ENCODE measurements at regions not wholly inside any gene's neighbourhood (a gene's known extent, or its start where the extent isn't known, plus 50 kb on each side); places are given as distances from the start of the nearest gene placed in this dataset.

GRCh38 chr16:59410451-59410850 is 676.3 kb upstream of the GOT2 start:
- TF ChIP-seq, protein P1, sequence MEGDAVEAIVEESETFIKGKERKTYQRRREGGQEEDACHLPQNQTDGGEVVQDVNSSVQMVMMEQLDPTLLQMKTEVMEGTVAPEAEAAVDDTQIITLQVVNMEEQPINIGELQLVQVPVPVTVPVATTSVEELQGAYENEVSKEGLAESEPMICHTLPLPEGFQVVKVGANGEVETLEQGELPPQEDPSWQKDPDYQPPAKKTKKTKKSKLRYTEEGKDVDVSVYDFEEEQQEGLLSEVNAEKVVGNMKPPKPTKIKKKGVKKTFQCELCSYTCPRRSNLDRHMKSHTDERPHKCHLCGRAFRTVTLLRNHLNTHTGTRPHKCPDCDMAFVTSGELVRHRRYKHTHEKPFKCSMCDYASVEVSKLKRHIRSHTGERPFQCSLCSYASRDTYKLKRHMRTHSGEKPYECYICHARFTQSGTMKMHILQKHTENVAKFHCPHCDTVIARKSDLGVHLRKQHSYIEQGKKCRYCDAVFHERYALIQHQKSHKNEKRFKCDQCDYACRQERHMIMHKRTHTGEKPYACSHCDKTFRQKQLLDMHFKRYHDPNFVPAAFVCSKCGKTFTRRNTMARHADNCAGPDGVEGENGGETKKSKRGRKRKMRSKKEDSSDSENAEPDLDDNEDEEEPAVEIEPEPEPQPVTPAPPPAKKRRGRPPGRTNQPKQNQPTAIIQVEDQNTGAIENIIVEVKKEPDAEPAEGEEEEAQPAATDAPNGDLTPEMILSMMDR (IDR thresholded peaks at IDR 0.05; ENCODE audit: insufficient read depth, low read length, poor library complexity, severe bottlenecking): no peak
- TF ChIP-seq EZH2phosphoT487 (conservative IDR thresholded peaks at IDR 0.05; ENCODE audit: low read length): no peak

All from SU-DHL-6 (cell line).